GM23338 (cell line): ENCODE measurements at regions not wholly inside any gene's neighbourhood (a gene's known extent, or its start where the extent isn't known, plus 50 kb on each side); places are given as distances from the start of the nearest gene placed in this dataset.

ENCODE experiments used
- ATAC-seq: fragments of 200-7000 bp; cut with Tn5 transposase; 3 replicates; pipeline ENCODE4 v1.9.1; 2020
- DNase-seq: peaks from one replicate; pipeline ENCODE4 v3.0.0-alpha.2; 2015; ENCODE audit warnings: low spot score
- H2AFZ ChIP-seq: fragments of 200-600 bp; sonication (generic); 2 replicates; pipeline ENCODE4 v1.8.0; 2016; ENCODE audit warnings: antibody characterized with exemption, mild to moderate bottlenecking, moderate library complexity
- H3F3A ChIP-seq: fragments of 200-600 bp; sonication (generic); replicated peaks from 2 replicates; pipeline ENCODE4 v1.8.0; 2017; ENCODE audit warnings: antibody characterized with exemption, mixed run types, low read depth
- H3K27ac ChIP-seq: fragments of 200-600 bp; sonication (generic); 2 replicates; pipeline ENCODE4 v1.6.1; 2016; ENCODE audit warnings: low read depth
- H3K27me3 ChIP-seq: fragments of 200-600 bp; sonication (generic); 2 replicates; pipeline ENCODE4 v1.8.0; 2016; ENCODE audit warnings: mild to moderate bottlenecking, mixed run types, moderate library complexity; ENCODE audit not compliant: insufficient read depth
- H3K36me3 ChIP-seq: fragments of 200-600 bp; sonication (generic); 2 replicates; pipeline ENCODE4 v1.8.0; 2016; ENCODE audit warnings: mild to moderate bottlenecking; ENCODE audit not compliant: insufficient read depth
- H3K4me1 ChIP-seq: fragments of 200-600 bp; sonication (generic); 2 replicates; pipeline ENCODE4 v1.8.0; 2016; ENCODE audit warnings: mild to moderate bottlenecking, moderate library complexity; ENCODE audit not compliant: insufficient read depth
- H3K4me2 ChIP-seq: fragments of 200-600 bp; sonication (generic); 2 replicates; pipeline ENCODE4 v1.7.1; 2017; ENCODE audit warnings: mixed run types
- H3K4me3 ChIP-seq: fragments of 200-600 bp; sonication (generic); 2 replicates; pipeline ENCODE4 v1.6.1; 2016; ENCODE audit warnings: mixed run types
- H3K79me2 ChIP-seq: fragments of 200-600 bp; sonication (generic); replicated peaks from 2 replicates; pipeline ENCODE4 v1.8.0; 2017; ENCODE audit warnings: mild to moderate bottlenecking; ENCODE audit not compliant: insufficient read depth
- H3K9me2 ChIP-seq: fragments of 200-600 bp; sonication (generic); 2 replicates; pipeline ENCODE4 v1.8.0; 2017; ENCODE audit not compliant: insufficient read depth
- H4K20me1 ChIP-seq: fragments of 200-600 bp; sonication (generic); replicated peaks from 2 replicates; pipeline ENCODE4 v1.8.0; 2017; ENCODE audit warnings: mild to moderate bottlenecking; ENCODE audit not compliant: insufficient read depth
- H3K27ac Mint-ChIP-seq: 2 replicates; pipeline ENCODE4 v1.8.0; 2020; ENCODE audit warnings: inconsistent platforms, mild to moderate bottlenecking, moderate library complexity, mixed read lengths
- H3K27me3 Mint-ChIP-seq: 3 replicates; pipeline ENCODE4 v1.8.0; 2022; ENCODE audit warnings: low read depth, mild to moderate bottlenecking, moderate library complexity, mixed read lengths, inconsistent platforms; ENCODE audit not compliant: insufficient read depth, poor library complexity
- H3K36me3 Mint-ChIP-seq: 3 replicates; pipeline ENCODE4 v1.8.0; 2021; ENCODE audit warnings: low read depth, mild to moderate bottlenecking, inconsistent platforms, moderate library complexity, mixed read lengths
- H3K4me1 Mint-ChIP-seq: 3 replicates; pipeline ENCODE4 v1.8.0; 2020; ENCODE audit warnings: mild to moderate bottlenecking, inconsistent platforms, mixed read lengths
- H3K4me3 Mint-ChIP-seq: 3 replicates; pipeline ENCODE4 v1.8.0; 2021; ENCODE audit warnings: moderate library complexity, mild to moderate bottlenecking, inconsistent platforms, mixed read lengths
- H3K9me3 Mint-ChIP-seq: 3 replicates; pipeline ENCODE4 v1.8.0; 2020; ENCODE audit warnings: moderate library complexity, mild to moderate bottlenecking, inconsistent platforms, mixed read lengths
- CREB1 ChIP-seq: fragments of 250-450 bp; sonication (Bioruptor Pico); IDR thresholded peaks from 2 replicates; pipeline ENCODE4 v1.5.0; 2020; ENCODE audit warnings: low read depth, mild to moderate bottlenecking, moderate library complexity
- CTCF ChIP-seq, 2 experiments: fragments of 200-600 bp in 1 of 2; sonication (generic) in 1 of 2; conservative IDR thresholded peaks; 2 replicates each; pipeline versions ENCODE4 v1.5.1 to v1.6.1; 2016 to 2017; ENCODE audit warnings: antibody characterized with exemption in 2 of 2, low read depth in 2 of 2, mild to moderate bottlenecking in 2 of 2, moderate library complexity in 1 of 2
- ETS1 ChIP-seq: IDR thresholded peaks from 2 replicates; pipeline ENCODE4 v1.6.1; 2016; ENCODE audit warnings: antibody characterized with exemption
- EZH2 ChIP-seq: fragments of 200-600 bp; sonication (generic); IDR thresholded peaks from one replicate; pipeline ENCODE4 v1.8.0; 2017; ENCODE audit warnings: antibody characterized with exemption, mild to moderate bottlenecking, low read depth; ENCODE audit not compliant: unreplicated experiment
- EZH2phosphoT487 ChIP-seq: fragments of 200-600 bp; sonication (generic); IDR thresholded peaks from one replicate; pipeline ENCODE4 v1.8.1; 2018; ENCODE audit warnings: antibody characterized with exemption; ENCODE audit not compliant: unreplicated experiment
- JUNB ChIP-seq: IDR thresholded peaks from one replicate; pipeline ENCODE4 v1.6.1; 2016; ENCODE audit warnings: antibody characterized with exemption; ENCODE audit not compliant: unreplicated experiment
- NANOG ChIP-seq: IDR thresholded peaks from 2 replicates; pipeline ENCODE4 v1.6.1; 2016; ENCODE audit warnings: antibody characterized with exemption, borderline replicate concordance
- POLR2AphosphoS5 ChIP-seq: IDR thresholded peaks from 2 replicates; pipeline ENCODE4 v1.6.1; 2016; ENCODE audit warnings: antibody characterized with exemption, low read depth
- REST ChIP-seq: IDR thresholded peaks from one replicate; pipeline ENCODE4 v1.6.1; 2018; ENCODE audit warnings: antibody characterized with exemption; ENCODE audit not compliant: unreplicated experiment
- STAT1 ChIP-seq: IDR thresholded peaks from one replicate; pipeline ENCODE4 v1.6.1; 2016; ENCODE audit warnings: antibody characterized with exemption; ENCODE audit not compliant: unreplicated experiment
- ZNF114 ChIP-seq: fragments of 250-450 bp; sonication (Bioruptor Pico); IDR thresholded peaks from 2 replicates; pipeline ENCODE4 v1.5.0; 2020; ENCODE audit warnings: mild to moderate bottlenecking, moderate library complexity
- ZNF331 ChIP-seq: fragments of 250-450 bp; sonication (Bioruptor Pico); IDR thresholded peaks from 2 replicates; pipeline ENCODE4 v1.5.0; 2020; ENCODE audit warnings: low read depth, mild to moderate bottlenecking, moderate library complexity
- ZNF462 ChIP-seq: fragments of 250-450 bp; sonication (Bioruptor Pico); IDR thresholded peaks from 2 replicates; pipeline ENCODE4 v1.5.0; 2020; ENCODE audit warnings: mild to moderate bottlenecking, moderate library complexity

- Histone ChIP-seq H3K9me2 (no peaks in the 10 kb centered on the region), H4K20me1 (no peaks in the 10 kb centered on the region), H3K4me2 (no peak overlapping the region), H3K4me3 (no peak overlapping the region), H3K27me3 (no peaks in the 10 kb centered on the region), H3K36me3 (no peaks in the 10 kb centered on the region), H3F3A (no peaks in the 10 kb centered on the region), H2AFZ (no peak overlapping the region; the same call in 1 of the 2 replicates), H3K4me1 (no peaks in the 10 kb centered on the region; the same call in 1 of the 2 replicates), H3K79me2 (no peaks in the 10 kb centered on the region), H3K27ac (no peak overlapping the region)
- H3K27me3 Mint-ChIP-seq, result peaks cover 7% of the 10 kb centered on the region
- TF ChIP-seq POLR2AphosphoS5 (no peak), CTCF (conservative IDR thresholded peaks at IDR 0.05; ENCODE audit: low read depth in 2 of 2) (no peak), EZH2 (no peak), ETS1 (no peak), REST (no peak), EZH2phosphoT487 (no peak), NANOG (no peak), ZNF114 (CRISPR knock-in tag) (no peak), STAT1 (no peak), JUNB (no peak), CREB1 (CRISPR knock-in tag) (no peak), ZNF462 (CRISPR knock-in tag) (no peak), ZNF331 (CRISPR knock-in tag) (no peak)
- no peak for DNase-seq
- H3K9me3 Mint-ChIP-seq, result no peaks in the 10 kb centered on the region
- H3K36me3 Mint-ChIP-seq, result no peaks in the 10 kb centered on the region
- ATAC-seq, result no peak
- no peak overlapping the region for H3K4me3 Mint-ChIP-seq
- no peak overlapping the region for H3K27ac Mint-ChIP-seq
- peaks cover 17% of the 10 kb centered on the region for H3K4me1 Mint-ChIP-seq
Observed at GRCh38 chr5:154134499-154134898, 56.0 kb upstream of the GALNT10 start.
